ENCODE measurements at regions not wholly inside any gene's neighbourhood (a gene's known extent, or its start where the extent isn't known, plus 50 kb on each side); places are given as distances from the start of the nearest gene placed in this dataset.

- no peak for TF ChIP-seq Cebpa-rat (IDR thresholded peaks at IDR 0.05)
- Histone ChIP-seq H3K27me3 (no peaks in the 10 kb centered on the region), H4K20me1 (no peaks in the 10 kb centered on the region; a peak in 1 of 22 replicates), H3K9me3 (replicated peaks in 1 of 11) (no peaks in the 10 kb centered on the region), H3K36me3 (no peaks in the 10 kb centered on the region), H3K4me2 (no peak overlapping the region; a peak in 2 of 22 replicates), H3K9ac (no peak overlapping the region), H3K4me3 (no peak overlapping the region), H3K27ac (no peak overlapping the region), H3K4me1 (peaks cover 3 to 24% (median 11%) of the 10 kb centered on the region in 10 experiments; a peak in 17 of 20 replicates)
Observed at GRCh38 chr17:79543531-79543930, 67.3 kb downstream of the RBFOX3 start.

GRCh38 chr17:79542718-79543117, 68.1 kb downstream of the RBFOX3 start:
- TF ChIP-seq Cebpa-rat (IDR thresholded peaks at IDR 0.05) = no peak
- no peaks in the 10 kb centered on the region for H3K27me3 ChIP-seq
- peaks cover 3 to 32% (median 19%) of the 10 kb centered on the region in 10 experiments; a peak in 17 of 20 replicates for H3K4me1 ChIP-seq

GRCh38 chr17:79541056-79541850, 69.6 kb downstream of the RBFOX3 start:
- no peaks in the 10 kb centered on the region; a peak in 1 of 22 replicates for H4K20me1 ChIP-seq
- no peak overlapping the region for H3K9ac ChIP-seq
- H3K27ac ChIP-seq = no peak overlapping the region
- H3K36me3 ChIP-seq = no peaks in the 10 kb centered on the region
- no peak for TF ChIP-seq Cebpa-rat (IDR thresholded peaks at IDR 0.05)
- H3K9me3 ChIP-seq (replicated peaks in 1 of 11) = no peaks in the 10 kb centered on the region
- H3K27me3 ChIP-seq = no peaks in the 10 kb centered on the region
- H3K4me1 ChIP-seq = peaks cover 3 to 39% (median 24%) of the 10 kb centered on the region in 10 experiments; a peak in 17 of 20 replicates
- H3K4me2 ChIP-seq = peak overlapping the region in 3 of 11 experiments; percentile 5 to 11 (median 8); a peak in 1 of 22 replicates
- no peak overlapping the region for H3K4me3 ChIP-seq

More at GRCh38 chr17:79542718-79543117, 68.1 kb downstream of the RBFOX3 start:
- no peak overlapping the region for H3K4me2 ChIP-seq
- no peaks in the 10 kb centered on the region for H3K9me3 ChIP-seq (replicated peaks in 1 of 11)
- H3K9ac ChIP-seq = no peak overlapping the region
- H3K4me3 ChIP-seq = no peak overlapping the region
- H3K36me3 ChIP-seq = no peaks in the 10 kb centered on the region
- no peak overlapping the region for H3K27ac ChIP-seq
- no peaks in the 10 kb centered on the region; a peak in 1 of 22 replicates for H4K20me1 ChIP-seq

- Histone ChIP-seq H3K4me1 (peaks cover 5 to 46% (median 29%) of the 10 kb centered on the region in 10 experiments), H3K4me3 (no peak overlapping the region), H3K9ac (no peak overlapping the region), H3K4me2 (peak overlapping the region in 4 of 11 experiments; percentile 3 to 80 (median 14); a peak in 1 of 22 replicates), H3K27ac (no peak overlapping the region), H4K20me1 (no peaks in the 10 kb centered on the region; a peak in 1 of 22 replicates), H3K9me3 (replicated peaks in 1 of 11) (no peaks in the 10 kb centered on the region), H3K36me3 (no peaks in the 10 kb centered on the region), H3K27me3 (no peaks in the 10 kb centered on the region)
- TF ChIP-seq Cebpa-rat (IDR thresholded peaks at IDR 0.05) = no peak
Observed at GRCh38 chr17:79539944-79540705, 70.7 kb downstream of the RBFOX3 start.

GRCh38 chr17:79538291-79538690, 72.6 kb downstream of the RBFOX3 start:
- Histone ChIP-seq H3K9me3 (replicated peaks in 1 of 11) (no peaks in the 10 kb centered on the region), H4K20me1 (no peaks in the 10 kb centered on the region; a peak in 1 of 22 replicates), H3K4me1 (peaks cover 10 to 57% (median 37%) of the 10 kb centered on the region in 10 experiments), H3K4me2 (peak overlapping the region in 9 of 11 experiments; percentile 20 to 82 (median 77); a peak in 18 of 22 replicates), H3K27me3 (no peaks in the 10 kb centered on the region), H3K4me3 (no peak overlapping the region), H3K36me3 (no peaks in the 10 kb centered on the region), H3K9ac (no peak overlapping the region), H3K27ac (no peak overlapping the region)
- no peak for TF ChIP-seq Cebpa-rat (IDR thresholded peaks at IDR 0.05)

- no peaks in the 10 kb centered on the region for H3K27me3 ChIP-seq
Observed at GRCh38 chr17:79537686-79538085, 73.2 kb downstream of the RBFOX3 start.

GRCh38 chr17:79537061-79537460, 73.8 kb downstream of the RBFOX3 start:
- Histone ChIP-seq H3K4me1 (peaks cover 10 to 57% (median 37%) of the 10 kb centered on the region in 10 experiments), H3K27me3 (no peaks in the 10 kb centered on the region), H3K36me3 (no peaks in the 10 kb centered on the region), H3K27ac (no peak overlapping the region), H3K9ac (no peak overlapping the region), H3K9me3 (replicated peaks in 1 of 11) (no peaks in the 10 kb centered on the region), H3K4me2 (peak overlapping the region in 4 of 11 experiments; percentile 22 to 81 (median 78); a peak in 3 of 22 replicates), H4K20me1 (no peaks in the 10 kb centered on the region; a peak in 1 of 22 replicates), H3K4me3 (no peak overlapping the region)
- TF ChIP-seq Cebpa-rat (IDR thresholded peaks at IDR 0.05) = no peak

More at GRCh38 chr17:79537686-79538085, 73.2 kb downstream of the RBFOX3 start:
- H3K9ac ChIP-seq = no peak overlapping the region
- H3K4me3 ChIP-seq = no peak overlapping the region
- H3K27ac ChIP-seq = no peak overlapping the region
- no peaks in the 10 kb centered on the region for H3K36me3 ChIP-seq
- H3K4me1 ChIP-seq = peaks cover 10 to 57% (median 37%) of the 10 kb centered on the region in 10 experiments
- H4K20me1 ChIP-seq = no peaks in the 10 kb centered on the region
- no peak for TF ChIP-seq Cebpa-rat (IDR thresholded peaks at IDR 0.05)
- peak overlapping the region in 10 of 11 experiments; percentile 20 to 82 (median 74); a peak in 18 of 22 replicates for H3K4me2 ChIP-seq
- H3K9me3 ChIP-seq (replicated peaks in 1 of 11) = no peaks in the 10 kb centered on the region

- Histone ChIP-seq H3K4me3 (no peak overlapping the region), H3K9me3 (replicated peaks in 1 of 11) (no peaks in the 10 kb centered on the region), H3K9ac (no peak overlapping the region), H4K20me1 (no peaks in the 10 kb centered on the region; a peak in 1 of 22 replicates), H3K27ac (no peak overlapping the region), H3K36me3 (no peaks in the 10 kb centered on the region), H3K4me2 (0 out of 22 replicates have a peak overlapping the region, but pooled peaks of 1 of the 11 experiments have one; percentile 85), H3K27me3 (no peaks in the 10 kb centered on the region), H3K4me1 (peaks cover 10 to 58% (median 38%) of the 10 kb centered on the region in 10 experiments)
- no peak for TF ChIP-seq Cebpa-rat (IDR thresholded peaks at IDR 0.05)
Observed at GRCh38 chr17:79536212-79536840, 74.5 kb downstream of the RBFOX3 start.

- H3K9me3 ChIP-seq (replicated peaks in 1 of 11) = no peaks in the 10 kb centered on the region
- no peaks in the 10 kb centered on the region; a peak in 1 of 22 replicates for H4K20me1 ChIP-seq
- H3K4me1 ChIP-seq = peaks cover 10 to 54% (median 38%) of the 10 kb centered on the region in 10 experiments
- H3K4me2 ChIP-seq = peak overlapping the region in 5 of 11 experiments; percentile 28 to 85 (median 75); a peak in 10 of 22 replicates
- no peak overlapping the region for H3K27ac ChIP-seq
- H3K27me3 ChIP-seq = no peaks in the 10 kb centered on the region
- no peaks in the 10 kb centered on the region for H3K36me3 ChIP-seq
- TF ChIP-seq Cebpa-rat (IDR thresholded peaks at IDR 0.05) = no peak
- no peak overlapping the region for H3K9ac ChIP-seq
- no peak overlapping the region for H3K4me3 ChIP-seq
Observed at GRCh38 chr17:79535728-79536025, 75.2 kb downstream of the RBFOX3 start.

Data from BLaER1 treated with 17β-estradiol and CSF1 and Interleukin-3, amounts not matched to agents 10 nM and 100 nM (cell line).